Activated T-helper 9 cell treated with anti-CD3 and anti-CD28 coated beads, Interleukin-2, amount 50 U/mL, for 16 hours (primary cell): ENCODE measurements at regions not wholly inside any gene's neighbourhood (a gene's known extent, or its start where the extent isn't known, plus 50 kb on each side); places are given as distances from the start of the nearest gene placed in this dataset.

Source experiments
- DNase-seq: peaks from one replicate; pipeline ENCODE4 v3.0.0-alpha.2; 2020; ENCODE audit warnings: low read depth

GRCh38 chr12:107402041-107403022 is 283.3 kb upstream of the PWP1 start:
- peak; percentile 45 for DNase-seq

GRCh38 chr12:107404981-107405380 is 280.6 kb upstream of the PWP1 start:
- DNase-seq = no peak

- no peak for DNase-seq
Measured at GRCh38 chr12:107405436-107405835, 280.2 kb upstream of the PWP1 start.

DNA sequence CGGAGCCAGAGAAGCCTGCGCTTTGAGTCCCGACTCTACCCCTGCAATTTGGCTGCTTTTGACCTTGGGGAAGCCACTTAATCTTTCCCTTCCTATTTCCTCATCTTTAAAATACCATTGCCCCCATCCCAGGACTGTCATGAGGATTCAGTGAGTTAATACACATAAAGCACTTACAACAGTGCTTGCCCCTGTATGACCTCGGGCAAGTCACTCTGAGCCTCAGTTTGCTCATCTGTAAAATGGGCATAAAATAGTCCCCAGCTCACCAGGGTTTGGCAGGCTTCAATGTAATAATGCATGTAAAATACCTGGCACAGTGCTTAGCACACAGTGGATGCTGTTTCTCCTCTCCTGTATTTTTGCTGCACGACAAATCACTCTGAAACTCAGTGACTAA is 278.7 kb upstream of the PWP1 start:
- no peak for DNase-seq

- DNase-seq = no peak
Measured at GRCh38 chr12:107411792-107412535, 273.6 kb upstream of the PWP1 start.

- DNase-seq = no peak
Measured at GRCh38 chr12:107415071-107415470, 270.5 kb upstream of the PWP1 start.

DNA sequence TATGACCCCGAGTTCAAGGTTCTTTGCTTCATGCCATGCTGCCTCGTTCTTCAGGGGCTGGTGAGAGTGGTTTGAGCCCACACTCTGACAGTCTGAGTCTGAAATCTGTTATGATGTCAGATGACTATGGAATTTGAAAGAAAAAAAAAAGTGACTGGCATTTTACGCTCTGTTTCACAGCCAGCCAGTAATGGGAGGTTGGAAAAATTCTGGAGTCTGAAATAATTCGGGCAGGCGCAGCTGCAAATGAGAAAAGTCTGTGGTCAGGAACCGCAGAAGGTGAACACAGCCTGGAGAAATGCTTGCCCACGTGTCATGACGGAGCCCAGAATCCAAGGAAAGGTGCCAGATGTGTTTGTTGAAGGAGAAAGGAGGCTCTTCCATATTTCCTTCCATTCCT is 269.8 kb upstream of the PWP1 start:
- no peak for DNase-seq

GRCh38 chr12:107417004-107417403 is 268.6 kb upstream of the PWP1 start:
- no peak for DNase-seq

GRCh38 chr12:107418981-107419380 is 266.6 kb upstream of the PWP1 start:
- DNase-seq = no peak

GRCh38 chr12:107423531-107423930 is 262.1 kb upstream of the PWP1 start:
- DNase-seq = no peak

DNA sequence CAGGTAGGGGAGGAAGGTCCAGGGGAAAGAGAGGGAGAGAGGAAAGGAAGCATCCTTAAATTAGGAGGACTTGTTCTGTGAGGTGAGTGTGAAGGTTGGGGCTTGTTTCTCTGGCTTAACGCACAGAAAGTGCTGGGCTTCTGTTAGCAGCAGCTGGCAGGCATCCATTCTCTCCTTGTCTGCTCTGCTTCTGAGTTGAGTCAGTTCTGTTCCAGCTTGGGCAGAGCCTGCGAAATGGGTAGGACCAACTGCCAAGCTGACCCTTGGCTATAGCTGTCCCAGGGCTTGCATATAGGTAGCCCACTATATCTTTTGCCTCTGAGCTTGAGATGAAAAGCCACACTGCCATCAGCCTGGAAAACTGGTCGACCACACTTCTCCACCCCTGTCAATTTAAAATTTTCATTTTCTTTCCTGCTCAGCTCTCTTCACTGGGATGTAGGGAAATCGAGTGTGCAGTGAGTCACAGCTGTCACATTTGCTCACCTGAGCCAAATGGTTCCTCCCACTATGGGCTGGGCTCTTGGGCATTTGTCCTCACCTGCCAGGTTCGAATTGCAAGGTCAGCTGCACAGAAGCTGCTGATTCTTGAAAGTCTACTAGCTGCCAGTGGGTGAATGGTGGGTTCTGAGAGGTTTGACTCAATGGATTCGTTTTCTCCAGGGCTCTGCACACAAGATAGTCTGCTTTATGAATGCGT is 256.4 kb upstream of the PWP1 start:
- DNase-seq = no peak

DNA sequence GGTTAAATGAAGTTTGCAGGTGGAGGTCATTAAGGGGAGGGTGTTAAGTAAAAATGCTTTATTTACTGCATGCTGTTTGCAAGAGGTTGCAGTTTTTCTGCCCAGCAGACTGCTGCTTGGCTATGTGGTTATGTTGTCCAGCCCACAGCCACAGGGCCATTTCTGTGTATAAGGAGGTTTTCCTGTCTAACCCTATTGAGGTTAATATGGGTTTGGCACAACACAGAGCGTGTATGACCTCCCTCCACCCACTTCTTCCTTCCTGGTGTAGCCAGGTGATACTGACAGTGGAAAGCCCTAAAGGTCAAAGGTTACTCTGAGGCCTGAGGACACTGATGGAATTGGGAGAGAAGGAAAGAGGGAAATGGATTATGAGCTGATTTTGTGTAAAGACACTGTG is 253.7 kb upstream of the PWP1 start:
- no peak for DNase-seq

- no peak for DNase-seq
Measured at GRCh38 chr12:107435072-107435471, 250.5 kb upstream of the PWP1 start.

DNA sequence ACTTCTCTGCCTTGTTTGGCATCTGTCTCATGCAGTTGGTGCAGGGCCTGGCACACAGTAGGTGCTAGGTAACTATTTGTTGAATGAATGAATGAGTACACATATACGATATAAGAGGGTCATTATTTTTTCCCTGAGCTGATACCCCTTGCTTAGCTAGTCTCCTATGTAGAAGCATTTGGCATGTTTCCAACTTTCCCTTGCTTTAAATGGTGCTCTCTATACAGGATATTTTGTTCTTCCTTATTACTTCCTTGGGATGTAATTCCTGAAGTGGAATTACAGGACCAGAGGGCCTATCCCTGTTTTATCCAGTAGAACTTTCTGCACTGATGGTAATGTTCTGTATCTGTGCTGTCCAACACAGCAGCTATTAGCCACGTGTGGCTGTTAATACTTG is 250.1 kb upstream of the PWP1 start:
- no peak for DNase-seq

- DNase-seq = no peak
Measured at GRCh38 chr12:107436376-107436775, 249.2 kb upstream of the PWP1 start.

GRCh38 chr12:107436836-107437235 is 248.8 kb upstream of the PWP1 start:
- DNase-seq = no peak

DNA sequence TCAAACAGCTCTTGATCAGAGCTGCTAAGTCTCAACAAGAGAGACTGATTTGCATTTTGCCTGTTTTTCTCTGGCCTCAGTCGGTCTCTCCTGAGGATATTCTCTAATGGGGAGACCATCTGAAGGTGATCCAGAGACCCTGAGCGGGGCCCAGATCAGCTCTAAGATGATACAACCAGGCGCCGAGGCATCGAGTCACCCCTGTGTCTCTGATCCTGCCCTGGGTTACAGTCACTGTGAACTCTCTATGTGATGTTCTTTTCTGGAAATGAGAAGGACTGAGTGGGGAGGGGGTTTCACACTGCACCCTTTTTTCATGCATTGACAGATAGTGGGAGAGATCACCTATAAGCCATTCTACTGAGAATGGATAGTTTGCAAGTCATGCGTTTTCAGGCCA is 247.6 kb upstream of the PWP1 start:
- no peak for DNase-seq

GRCh38 chr12:107439026-107439738 is 246.4 kb upstream of the PWP1 start:
- DNase-seq = no peak

GRCh38 chr12:107440606-107441005 is 245.0 kb upstream of the PWP1 start:
- DNase-seq = no peak

GRCh38 chr12:107441665-107442300 is 243.8 kb upstream of the PWP1 start:
- DNase-seq = no peak

- no peak for DNase-seq
Measured at GRCh38 chr12:107442326-107442987, 243.1 kb upstream of the PWP1 start.
